ENCODE measurements at regions not wholly inside any gene's neighbourhood (a gene's known extent, or its start where the extent isn't known, plus 50 kb on each side); places are given as distances from the start of the nearest gene placed in this dataset.

- no peaks in the 10 kb centered on the region for H3K9me3 ChIP-seq
- H3K27ac ChIP-seq: no peak overlapping the region
- no peaks in the 10 kb centered on the region for H3K27me3 ChIP-seq (ENCODE audit: insufficient read depth in 3 of 3, low read length in 2 of 3)
- ATAC-seq: no peak
- intact Hi-C loops (cut with DNase I): no loop called here
- H3K4me3 ChIP-seq: no peak overlapping the region
- WGBS, 3 donors: 78 to 92% (median 81%) methylated on average over 1 of the region's 1 CpG
- no peaks in the 10 kb centered on the region for H3K36me3 ChIP-seq (ENCODE audit: insufficient read depth in 1 of 2, low read depth in 1 of 2)
- TF ChIP-seq CTCF (IDR thresholded peaks at IDR 0.05): no peak
- DNase-seq: no peak
- no peaks in the 10 kb centered on the region for H3K4me1 ChIP-seq
Observed at GRCh38 chr3:176581589-176581988, 615.7 kb downstream of the TBL1XR1 start.

DNA sequence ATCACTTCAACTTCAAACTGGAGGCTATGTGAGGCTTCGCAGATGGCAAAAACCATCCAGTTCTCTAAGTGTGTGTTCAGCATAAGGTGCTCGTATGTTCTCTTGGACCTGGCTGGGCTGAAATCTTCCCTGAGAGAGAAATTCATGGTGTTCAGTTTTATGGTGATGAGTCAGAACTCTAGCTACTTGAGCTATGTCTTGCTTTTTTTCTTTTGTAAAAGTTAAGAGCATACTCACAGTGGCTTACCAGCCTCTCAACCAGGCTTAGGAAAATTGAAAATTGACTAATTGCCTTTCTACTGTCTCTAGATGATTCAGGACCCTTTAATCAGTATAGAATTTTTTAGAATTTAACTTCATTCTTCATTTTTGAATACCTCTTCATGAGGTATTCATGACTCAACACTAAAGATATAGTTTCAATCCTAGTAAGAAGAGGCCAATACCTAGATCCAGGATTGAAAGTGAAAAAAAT is 617.5 kb downstream of the TBL1XR1 start:
- intact Hi-C loops (cut with DNase I): no loop called here
- Histone ChIP-seq H3K27ac (no peak overlapping the region), H3K36me3 (ENCODE audit: insufficient read depth in 1 of 2, low read depth in 1 of 2) (no peaks in the 10 kb centered on the region), H3K27me3 (ENCODE audit: insufficient read depth in 3 of 3, low read length in 2 of 3) (no peaks in the 10 kb centered on the region), H3K9me3 (no peaks in the 10 kb centered on the region), H3K4me1 (no peaks in the 10 kb centered on the region), H3K4me3 (no peak overlapping the region)
- no peak for TF ChIP-seq CTCF (IDR thresholded peaks at IDR 0.05)
- 89 to 95% (median 93%) methylated on average over 2 of the region's 2 CpGs for WGBS, 3 donors
- no peak for DNase-seq
- no peak for ATAC-seq

- no peak overlapping the region for H3K27ac ChIP-seq
- no peak overlapping the region for H3K4me3 ChIP-seq
- no peaks in the 10 kb centered on the region for H3K4me1 ChIP-seq
- 88 to 95% (median 92%) methylated on average over 3 of the region's 3 CpGs for WGBS, 3 donors
- no peak for TF ChIP-seq CTCF (IDR thresholded peaks at IDR 0.05)
- DNase-seq (no peak), ATAC-seq (no peak)
- no peaks in the 10 kb centered on the region for H3K9me3 ChIP-seq
- intact Hi-C loops (cut with DNase I): no loop called here
- H3K36me3 ChIP-seq (ENCODE audit: insufficient read depth in 1 of 2, low read depth in 1 of 2): no peaks in the 10 kb centered on the region
- no peaks in the 10 kb centered on the region for H3K27me3 ChIP-seq (ENCODE audit: insufficient read depth in 3 of 3, low read length in 2 of 3)
Observed at GRCh38 chr3:176578316-176578715, 619.0 kb downstream of the TBL1XR1 start.

DNA sequence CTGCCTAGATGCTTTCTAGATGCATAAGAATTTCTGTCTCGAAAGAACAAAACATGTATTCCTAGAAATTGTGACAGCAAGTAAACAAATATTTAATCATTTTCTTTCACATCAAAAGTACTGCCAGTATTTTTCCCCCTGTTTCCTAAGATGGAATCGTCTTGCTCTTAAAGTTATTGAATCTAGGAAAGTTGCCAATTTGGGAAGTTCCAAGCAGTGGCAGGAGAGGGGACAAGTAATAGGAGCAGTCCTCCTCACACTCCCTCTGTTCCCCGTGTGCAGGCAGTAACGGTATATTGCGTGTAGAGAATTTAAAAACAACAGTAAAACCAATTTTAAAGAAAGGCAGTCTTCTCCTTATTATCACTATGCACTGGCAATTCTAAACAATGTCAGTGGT is 619.8 kb downstream of the TBL1XR1 start:
- no peak for ATAC-seq
- Histone ChIP-seq H3K4me3 (no peak overlapping the region), H3K27me3 (ENCODE audit: insufficient read depth in 3 of 3, low read length in 2 of 3) (no peaks in the 10 kb centered on the region), H3K36me3 (ENCODE audit: insufficient read depth in 1 of 2, low read depth in 1 of 2) (no peaks in the 10 kb centered on the region), H3K4me1 (no peaks in the 10 kb centered on the region), H3K9me3 (no peaks in the 10 kb centered on the region), H3K27ac (no peak overlapping the region)
- TF ChIP-seq CTCF (IDR thresholded peaks at IDR 0.05): no peak
- WGBS, 3 donors: 64 to 77% (median 75%) methylated on average over 5 of the region's 5 CpGs
- no peak for DNase-seq
- intact Hi-C loops (cut with DNase I): no loop called here

- no peak for ATAC-seq
- no peaks in the 10 kb centered on the region for H3K4me1 ChIP-seq
- no peak for TF ChIP-seq CTCF (IDR thresholded peaks at IDR 0.05)
- H3K9me3 ChIP-seq: no peaks in the 10 kb centered on the region
- 0 to 63% (median 56%) methylated on average over 1 of the region's 1 CpG for WGBS, 3 donors
- H3K36me3 ChIP-seq (ENCODE audit: insufficient read depth in 1 of 2, low read depth in 1 of 2): no peaks in the 10 kb centered on the region
- intact Hi-C loops (cut with DNase I): no loop called here
- H3K27me3 ChIP-seq (ENCODE audit: insufficient read depth in 3 of 3, low read length in 2 of 3): no peaks in the 10 kb centered on the region
- no peak overlapping the region for H3K4me3 ChIP-seq
- no peak for DNase-seq
- no peak overlapping the region for H3K27ac ChIP-seq
Observed at GRCh38 chr3:176574786-176575185, 622.5 kb downstream of the TBL1XR1 start.

Data from psoas muscle (tissue), 7 donors.